Right lobe of liver (tissue), 4 donors: ENCODE measurements at regions not wholly inside any gene's neighbourhood (a gene's known extent, or its start where the extent isn't known, plus 50 kb on each side); places are given as distances from the start of the nearest gene placed in this dataset.

Experiments used
- POLR2A ChIP-seq: fragments of 450-650 bp; IDR thresholded peaks from one replicate; pipeline ENCODE4 v1.6.1; 2017; ENCODE audit warnings: antibody characterized with exemption, mild to moderate bottlenecking
- TF ChIP-seq, protein P1 (sequence below), 4 donors: fragments of 200-600 bp in 3 of 4; fragments of 450-650 bp in 1 of 4; IDR thresholded peaks; one replicate each; pipeline versions ENCODE4 v1.5.1 to v1.8.0; 2016 to 2022; ENCODE audit warnings: antibody characterized with exemption in 4 of 4, mild to moderate bottlenecking in 2 of 4
- donor health status: DM: no; HTN: no; CAD: no.
- donor health status: DM: no; HTN: no; CAD: no.
- donor health status: DM: no; HTN: yes; CAD: no.

DNA sequence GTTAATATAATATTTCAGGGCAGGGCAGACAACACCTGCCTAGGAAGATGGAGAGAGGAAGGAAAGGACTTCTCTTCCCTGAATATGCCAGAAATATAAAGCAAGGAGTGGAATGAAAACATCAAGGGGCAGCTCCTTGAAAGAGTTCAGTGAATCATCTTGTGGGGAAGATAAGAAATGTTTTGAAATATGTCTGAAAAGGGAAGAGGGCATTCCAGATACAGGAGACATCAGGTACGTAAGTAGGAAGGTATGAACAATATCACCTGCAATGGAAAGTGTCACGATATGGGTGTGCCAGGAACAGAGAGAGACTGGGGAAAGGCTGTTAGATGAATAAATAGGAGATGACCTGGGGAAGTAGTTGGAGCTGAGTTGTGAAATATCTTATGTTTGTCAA, 75.8 kb upstream of the WDR72 start:
- TF ChIP-seq, protein P1, sequence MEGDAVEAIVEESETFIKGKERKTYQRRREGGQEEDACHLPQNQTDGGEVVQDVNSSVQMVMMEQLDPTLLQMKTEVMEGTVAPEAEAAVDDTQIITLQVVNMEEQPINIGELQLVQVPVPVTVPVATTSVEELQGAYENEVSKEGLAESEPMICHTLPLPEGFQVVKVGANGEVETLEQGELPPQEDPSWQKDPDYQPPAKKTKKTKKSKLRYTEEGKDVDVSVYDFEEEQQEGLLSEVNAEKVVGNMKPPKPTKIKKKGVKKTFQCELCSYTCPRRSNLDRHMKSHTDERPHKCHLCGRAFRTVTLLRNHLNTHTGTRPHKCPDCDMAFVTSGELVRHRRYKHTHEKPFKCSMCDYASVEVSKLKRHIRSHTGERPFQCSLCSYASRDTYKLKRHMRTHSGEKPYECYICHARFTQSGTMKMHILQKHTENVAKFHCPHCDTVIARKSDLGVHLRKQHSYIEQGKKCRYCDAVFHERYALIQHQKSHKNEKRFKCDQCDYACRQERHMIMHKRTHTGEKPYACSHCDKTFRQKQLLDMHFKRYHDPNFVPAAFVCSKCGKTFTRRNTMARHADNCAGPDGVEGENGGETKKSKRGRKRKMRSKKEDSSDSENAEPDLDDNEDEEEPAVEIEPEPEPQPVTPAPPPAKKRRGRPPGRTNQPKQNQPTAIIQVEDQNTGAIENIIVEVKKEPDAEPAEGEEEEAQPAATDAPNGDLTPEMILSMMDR (IDR thresholded peaks at IDR 0.05), result no peak
- TF ChIP-seq POLR2A, result no peak
